Prostate gland (tissue), 2 donors: ENCODE measurements at regions not wholly inside any gene's neighbourhood (a gene's known extent, or its start where the extent isn't known, plus 50 kb on each side); places are given as distances from the start of the nearest gene placed in this dataset.
"Not testable (repeated sequence)": the region's sequence is repeated elsewhere in the genome, so short reads cannot be mapped to it uniquely, and the experiment has no call there.

Source experiments
- DNase-seq: peaks from one replicate; pipeline ENCODE4 v3.0.0-alpha.2; 2019; ENCODE audit warnings: low spot score
- H3K27ac ChIP-seq, 2 donors: fragments of 200-600 bp; sonication (generic); 2 replicates each; pipeline ENCODE4 v1.5.1; 2017 to 2019
- H3K27me3 ChIP-seq: fragments of 200-600 bp; sonication (generic); replicated peaks from 2 replicates; pipeline ENCODE4 v1.5.1; 2019; ENCODE audit not compliant: insufficient read depth
- H3K36me3 ChIP-seq, 2 donors: fragments of 200-600 bp; sonication (generic); 1 replicate in 1 of 2; 2 replicates in 1 of 2; pipeline versions ENCODE4 v1.5.1 to v1.8.1; 2017 to 2019
- H3K4me1 ChIP-seq: fragments of 200-600 bp; sonication (generic); replicated peaks from 2 replicates; pipeline ENCODE4 v1.5.1; 2019
- H3K4me3 ChIP-seq, 2 donors: fragments of 200-600 bp; sonication (generic); 2 replicates each; pipeline ENCODE4 v1.5.1; 2017 to 2019
- H3K9me3 ChIP-seq: fragments of 200-600 bp; sonication (generic); 2 replicates; pipeline ENCODE4 v1.5.1; 2017
- POLR2A ChIP-seq: fragments of 450-650 bp; IDR thresholded peaks from one replicate; pipeline ENCODE4 v1.6.1; 2016; ENCODE audit warnings: antibody characterized with exemption, mild to moderate bottlenecking
- POLR2AphosphoS5 ChIP-seq: sonication (generic); formaldehyde crosslinking; IDR thresholded peaks from one replicate; pipeline ENCODE4 v1.6.1; 2017; ENCODE audit warnings: antibody characterized with exemption
- WGBS: methylation state at CpG from one replicate; pipeline ENCODE4 v1.1.5; 2018; 5-methylcytosine and 5-hydroxymethylcytosine counted together
- intact Hi-C: fragments of 100-400 bp; cut with DNase I; formaldehyde crosslinking; loops from one replicate; pipeline ENCODE4 v1.14.2; 2022
- TF ChIP-seq, protein P1 (sequence below), 4 experiments: fragments of 200-600 bp in 2 of 4; fragments of 450-650 bp in 2 of 4; sonication (generic) in 2 of 4; IDR thresholded peaks; 1 replicate in 3 of 4; 2 replicates in 1 of 4; pipeline ENCODE4 v1.5.1; 2016 to 2019; ENCODE audit warnings: antibody characterized with exemption in 4 of 4, mild to moderate bottlenecking in 2 of 4, moderate library complexity in 2 of 4

DNA sequence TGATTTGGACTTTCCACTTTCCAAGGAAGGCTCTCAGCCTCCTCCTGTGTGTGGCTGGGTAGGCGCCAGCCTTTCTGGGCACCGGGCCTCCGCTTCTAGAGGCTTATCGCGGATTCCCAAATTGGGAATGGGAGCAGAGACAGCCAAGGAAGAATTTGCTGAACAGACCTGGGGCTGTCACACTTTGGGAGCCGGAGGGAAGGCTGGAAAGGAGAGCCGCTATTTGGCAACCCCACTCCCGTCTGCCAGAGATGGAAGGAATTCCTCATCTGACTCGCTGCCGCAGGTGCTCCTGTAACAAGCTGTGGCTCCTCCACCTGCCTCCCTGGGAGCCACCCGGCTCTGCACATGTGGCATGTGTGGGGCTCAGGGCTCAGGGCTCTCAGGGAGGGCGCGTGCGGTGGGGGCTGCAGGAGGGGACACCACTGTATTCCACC, 50.8 kb upstream of the ECHDC3 start:
- no peaks in the 10 kb centered on the region for H3K36me3 ChIP-seq
- H3K4me1 ChIP-seq = no peaks in the 10 kb centered on the region
- TF ChIP-seq POLR2AphosphoS5 (no peak), POLR2A (no peak)
- TF ChIP-seq, protein P1, sequence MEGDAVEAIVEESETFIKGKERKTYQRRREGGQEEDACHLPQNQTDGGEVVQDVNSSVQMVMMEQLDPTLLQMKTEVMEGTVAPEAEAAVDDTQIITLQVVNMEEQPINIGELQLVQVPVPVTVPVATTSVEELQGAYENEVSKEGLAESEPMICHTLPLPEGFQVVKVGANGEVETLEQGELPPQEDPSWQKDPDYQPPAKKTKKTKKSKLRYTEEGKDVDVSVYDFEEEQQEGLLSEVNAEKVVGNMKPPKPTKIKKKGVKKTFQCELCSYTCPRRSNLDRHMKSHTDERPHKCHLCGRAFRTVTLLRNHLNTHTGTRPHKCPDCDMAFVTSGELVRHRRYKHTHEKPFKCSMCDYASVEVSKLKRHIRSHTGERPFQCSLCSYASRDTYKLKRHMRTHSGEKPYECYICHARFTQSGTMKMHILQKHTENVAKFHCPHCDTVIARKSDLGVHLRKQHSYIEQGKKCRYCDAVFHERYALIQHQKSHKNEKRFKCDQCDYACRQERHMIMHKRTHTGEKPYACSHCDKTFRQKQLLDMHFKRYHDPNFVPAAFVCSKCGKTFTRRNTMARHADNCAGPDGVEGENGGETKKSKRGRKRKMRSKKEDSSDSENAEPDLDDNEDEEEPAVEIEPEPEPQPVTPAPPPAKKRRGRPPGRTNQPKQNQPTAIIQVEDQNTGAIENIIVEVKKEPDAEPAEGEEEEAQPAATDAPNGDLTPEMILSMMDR (IDR thresholded peaks at IDR 0.05) = no peak
- no peak for DNase-seq
- intact Hi-C loops = no loop called here
- no peak overlapping the region for H3K4me3 ChIP-seq
- no peak overlapping the region for H3K27ac ChIP-seq
- WGBS = 71% methylated on average over 14 of the region's 14 CpGs
- no peaks in the 10 kb centered on the region for H3K27me3 ChIP-seq
- H3K9me3 ChIP-seq = no peaks in the 10 kb centered on the region

DNA sequence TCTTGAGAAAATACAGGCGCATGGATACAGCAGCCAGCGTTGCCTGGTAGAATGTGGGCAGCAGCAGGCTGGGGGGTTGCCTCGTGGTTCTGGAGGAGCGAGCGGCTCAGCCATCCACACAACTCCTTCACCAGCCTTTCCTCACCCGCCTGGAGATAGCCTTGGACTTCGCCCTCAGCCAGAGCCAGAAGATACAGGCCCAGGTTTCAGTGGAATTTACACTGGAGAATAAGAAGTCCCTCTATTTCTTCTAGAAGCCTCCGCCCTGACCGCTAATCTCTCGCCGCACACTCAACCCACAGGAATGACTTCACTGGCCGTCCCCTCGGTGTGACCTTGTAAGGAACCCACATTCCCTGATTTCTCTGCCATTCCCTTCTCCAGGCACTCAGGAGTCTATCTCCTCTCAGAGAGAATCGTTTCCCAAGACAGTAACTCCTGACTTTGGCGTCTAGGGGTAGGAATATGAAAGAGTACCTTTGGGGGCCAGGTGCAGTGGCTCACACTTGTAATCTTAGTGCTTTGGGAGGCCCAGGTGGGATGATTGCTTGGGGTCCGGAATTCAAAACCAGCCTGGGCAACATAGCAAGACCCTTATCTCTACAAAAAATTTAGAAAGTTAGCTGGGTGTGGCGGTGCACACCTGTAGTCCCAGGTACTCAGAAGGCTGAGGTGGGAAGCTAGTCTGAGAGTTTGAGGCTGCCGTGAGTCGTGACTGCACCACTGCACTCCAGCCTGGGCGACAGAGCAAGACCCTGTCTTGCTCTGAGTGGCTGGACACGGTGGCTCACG, 52.0 kb upstream of the ECHDC3 start:
- Histone ChIP-seq H3K4me1 (peaks cover under 1% of the 10 kb centered on the region), H3K27me3 (no peaks in the 10 kb centered on the region), H3K27ac (no peak overlapping the region), H3K4me3 (no peak overlapping the region), H3K36me3 (no peaks in the 10 kb centered on the region), H3K9me3 (no peaks in the 10 kb centered on the region)
- TF ChIP-seq POLR2AphosphoS5 (no peak), POLR2A (no peak)
- TF ChIP-seq, protein P1 (IDR thresholded peaks at IDR 0.05) = no peak
- intact Hi-C loops = loop anchor here (5.0 kb wide), 1 partner anchor 78 kb away; the partner anchor contains the start of gene USP6NL
- DNase-seq = no peak
- 95% methylated on average over 22 of the region's 22 CpGs for WGBS

DNA sequence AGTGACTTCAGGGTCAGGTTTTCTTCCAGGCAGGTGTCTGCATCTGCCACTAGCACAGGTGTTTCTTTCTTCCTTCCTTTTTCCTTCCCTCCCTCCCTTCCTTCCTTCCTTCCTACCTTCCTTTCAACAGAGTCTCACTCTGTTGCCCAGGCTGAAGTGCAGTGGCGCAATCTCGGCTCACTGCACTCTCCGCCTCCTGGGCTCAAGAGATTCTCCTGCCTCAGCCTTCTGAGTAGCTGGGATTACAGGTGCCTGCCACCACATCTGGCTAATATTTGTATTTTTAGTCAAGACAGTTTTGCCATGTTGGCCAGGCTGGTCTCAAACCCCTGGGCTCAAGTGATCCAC, 53.8 kb upstream of the ECHDC3 start:
- not testable (repeated sequence) for H3K9me3 ChIP-seq, H3K4me1 ChIP-seq, H3K27me3 ChIP-seq, DNase-seq, H3K27ac ChIP-seq, H3K36me3 ChIP-seq, H3K4me3 ChIP-seq
- intact Hi-C loops = loop anchor here (5.0 kb wide), 1 partner anchor 76 kb away; the partner anchor contains the start of gene USP6NL
- 97% methylated on average over 3 of the region's 3 CpGs for WGBS

DNA sequence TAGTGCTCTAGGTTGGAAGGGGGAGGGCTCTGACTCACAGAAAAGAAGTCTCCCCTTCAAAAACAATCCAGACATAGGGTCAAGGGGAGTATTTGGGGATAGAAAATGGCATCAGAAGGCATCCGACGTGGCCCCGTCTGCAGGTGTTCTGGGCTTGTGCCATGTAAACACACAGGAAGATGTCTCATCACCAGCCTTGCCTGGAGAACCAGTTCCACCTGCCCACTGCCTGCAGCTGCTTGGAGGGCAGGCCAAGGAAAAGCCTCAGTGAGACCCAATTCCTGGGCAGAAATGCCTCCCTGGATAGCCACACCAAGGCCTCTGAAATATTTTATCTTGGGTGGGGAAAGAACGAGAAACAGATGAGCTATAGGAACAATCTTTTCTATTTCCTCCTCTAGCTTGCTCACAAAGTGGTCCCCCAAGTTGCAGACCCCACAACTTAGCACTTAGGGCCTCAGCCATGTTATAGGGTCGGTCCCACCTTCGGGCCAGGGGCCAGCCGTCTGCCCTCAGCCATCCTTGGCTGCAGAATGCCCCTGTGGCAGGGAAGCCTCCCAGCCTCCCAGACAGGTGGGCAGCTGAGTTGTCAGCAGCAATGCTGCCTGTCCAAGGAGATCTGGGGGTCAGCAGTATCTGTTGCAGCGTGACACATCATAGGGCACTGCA, 54.3 kb upstream of the ECHDC3 start:
- no peak for TF ChIP-seq POLR2A
- TF ChIP-seq, protein P1 (IDR thresholded peaks at IDR 0.05) = no peak
- no peak for TF ChIP-seq POLR2AphosphoS5
- H3K27ac ChIP-seq = no peak overlapping the region
- H3K36me3 ChIP-seq = no peaks in the 10 kb centered on the region
- intact Hi-C loops = loop anchor here (5.0 kb wide), 1 partner anchor 76 kb away; the partner anchor contains the start of gene USP6NL
- 70% methylated on average over 8 of the region's 8 CpGs for WGBS
- peak; percentile 69 for DNase-seq
- no peaks in the 10 kb centered on the region for H3K27me3 ChIP-seq
- peaks cover 7% of the 10 kb centered on the region for H3K4me1 ChIP-seq
- H3K9me3 ChIP-seq = no peaks in the 10 kb centered on the region
- H3K4me3 ChIP-seq = no peak overlapping the region

DNA sequence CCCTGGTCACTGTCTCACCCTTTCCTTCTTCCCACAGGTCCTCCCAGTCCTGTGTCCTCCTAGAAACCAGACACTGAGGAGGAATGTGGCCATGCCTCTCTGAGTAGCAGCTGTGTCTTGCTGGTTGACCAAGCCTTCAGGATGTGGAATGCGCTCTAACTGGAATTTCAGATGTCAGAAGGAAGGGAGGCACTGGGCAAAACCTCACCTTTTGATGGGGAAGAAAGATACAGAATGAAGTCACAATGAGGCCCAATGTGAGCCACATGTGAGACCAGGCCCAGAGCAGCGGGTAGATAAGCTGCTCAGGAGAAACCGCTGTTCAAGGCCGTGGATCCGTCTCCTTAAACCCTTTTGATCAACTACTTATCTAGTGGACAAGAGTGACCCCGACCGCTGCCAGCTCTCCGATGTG, 54.8 kb upstream of the ECHDC3 start:
- no peak overlapping the region for H3K27ac ChIP-seq
- WGBS = 73% methylated on average over 8 of the region's 8 CpGs
- H3K9me3 ChIP-seq = no peaks in the 10 kb centered on the region
- no peaks in the 10 kb centered on the region for H3K27me3 ChIP-seq
- TF ChIP-seq POLR2A = no peak
- TF ChIP-seq POLR2AphosphoS5 = no peak
- intact Hi-C loops = loop anchor here (5.0 kb wide), 1 partner anchor 75 kb away; the partner anchor contains the start of gene USP6NL
- H3K4me1 ChIP-seq = peaks cover 7% of the 10 kb centered on the region
- no peaks in the 10 kb centered on the region for H3K36me3 ChIP-seq
- no peak overlapping the region for H3K4me3 ChIP-seq
- DNase-seq = no peak
